ENCODE measurements at regions not wholly inside any gene's neighbourhood (a gene's known extent, or its start where the extent isn't known, plus 50 kb on each side); places are given as distances from the start of the nearest gene placed in this dataset.

- no peaks in the 10 kb centered on the region for H3K36me3 ChIP-seq
- no peak overlapping the region for H3K27ac ChIP-seq (replicated peaks in 1 of 4)
- no peaks in the 10 kb centered on the region for H3K27me3 ChIP-seq
- H3K9me3 ChIP-seq: no peaks in the 10 kb centered on the region
- TF ChIP-seq POLR2AphosphoS5 (IDR thresholded peaks at IDR 0.05) (no peak), CTCF (IDR thresholded peaks at IDR 0.05) (no peak), EP300 (IDR thresholded peaks at IDR 0.05) (no peak), POLR2A (IDR thresholded peaks at IDR 0.05; ENCODE audit: low read depth) (no peak)
- intact Hi-C loops (cut with DNase I): no loop called here
- no peak overlapping the region for H3K4me3 ChIP-seq
- no peak for DNase-seq (ENCODE audit: extremely low spot score)
- no peaks in the 10 kb centered on the region for H3K4me1 ChIP-seq
- 45% methylated on average over 5 of the region's 5 CpGs for WGBS
Observed at GRCh38 chr4:183773790-183774189, 114.7 kb downstream of the TRAPPC11 start.

GRCh38 chr4:183783306-183783705 lies 121.8 kb upstream of the STOX2 start:
- WGBS: 89% methylated on average over 4 of the region's 4 CpGs
- Histone ChIP-seq H3K4me1 (peaks cover 0 to 12% (median 5%) of the 10 kb centered on the region in 4 donors), H3K27ac (replicated peaks in 1 of 4) (no peak overlapping the region), H3K4me3 (no peak overlapping the region), H3K9me3 (no peaks in the 10 kb centered on the region), H3K27me3 (peaks cover 0 to 4% (median 0%) of the 10 kb centered on the region in 4 donors), H3K36me3 (no peaks in the 10 kb centered on the region)
- intact Hi-C loops (cut with DNase I): no loop called here
- no peak for DNase-seq (ENCODE audit: extremely low spot score)
- no peak for TF ChIP-seq EP300 (IDR thresholded peaks at IDR 0.05)
- TF ChIP-seq POLR2A (IDR thresholded peaks at IDR 0.05; ENCODE audit: low read depth): no peak
- TF ChIP-seq CTCF (IDR thresholded peaks at IDR 0.05): no peak
- no peak for TF ChIP-seq POLR2AphosphoS5 (IDR thresholded peaks at IDR 0.05)

- Histone ChIP-seq H3K27me3 (peaks cover 0 to 4% (median 0%) of the 10 kb centered on the region in 4 donors), H3K36me3 (no peaks in the 10 kb centered on the region), H3K4me1 (peaks cover 0 to 12% (median 5%) of the 10 kb centered on the region in 4 donors), H3K9me3 (no peaks in the 10 kb centered on the region), H3K27ac (replicated peaks in 1 of 4) (peak overlapping the region in 2 of 4 donors; percentile 42 to 44), H3K4me3 (no peak overlapping the region)
- intact Hi-C loops (cut with DNase I): no loop called here
- WGBS: 55% methylated on average over 6 of the region's 6 CpGs
- DNase-seq (ENCODE audit: extremely low spot score): no peak
- TF ChIP-seq POLR2AphosphoS5 (IDR thresholded peaks at IDR 0.05) (peak in 1 of 2 donors; percentile 34), EP300 (IDR thresholded peaks at IDR 0.05) (no peak)
Observed at GRCh38 chr4:183783991-183784553, 121.0 kb upstream of the STOX2 start.

- TF ChIP-seq POLR2A (IDR thresholded peaks at IDR 0.05; ENCODE audit: low read depth) (no peak), POLR2AphosphoS5 (IDR thresholded peaks at IDR 0.05) (no peak), CTCF (IDR thresholded peaks at IDR 0.05) (no peak), EP300 (IDR thresholded peaks at IDR 0.05) (no peak)
- Histone ChIP-seq H3K4me1 (peaks cover 0 to 12% (median 5%) of the 10 kb centered on the region in 4 donors), H3K27ac (replicated peaks in 1 of 4) (no peak overlapping the region), H3K36me3 (no peaks in the 10 kb centered on the region), H3K27me3 (peaks cover 0 to 2% (median 0%) of the 10 kb centered on the region in 4 donors), H3K4me3 (no peak overlapping the region), H3K9me3 (peaks cover 0 to 13% (median 11%) of the 10 kb centered on the region in 4 donors)
- intact Hi-C loops (cut with DNase I): no loop called here
- WGBS: 83% methylated on average over 3 of the region's 3 CpGs
- DNase-seq (ENCODE audit: extremely low spot score): no peak
Observed at GRCh38 chr4:183788308-183788905, 116.7 kb upstream of the STOX2 start.

GRCh38 chr4:183789657-183790056 lies 115.5 kb upstream of the STOX2 start:
- Histone ChIP-seq H3K36me3 (no peaks in the 10 kb centered on the region), H3K27me3 (no peaks in the 10 kb centered on the region), H3K4me3 (no peak overlapping the region), H3K27ac (replicated peaks in 1 of 4) (no peak overlapping the region), H3K9me3 (peaks cover 0 to 23% (median 20%) of the 10 kb centered on the region in 4 donors), H3K4me1 (peaks cover 0 to 8% (median under 1%) of the 10 kb centered on the region in 4 donors)
- intact Hi-C loops (cut with DNase I): no loop called here
- 89% methylated on average over 3 of the region's 3 CpGs for WGBS
- TF ChIP-seq CTCF (IDR thresholded peaks at IDR 0.05): no peak
- no peak for TF ChIP-seq EP300 (IDR thresholded peaks at IDR 0.05)
- no peak for TF ChIP-seq POLR2A (IDR thresholded peaks at IDR 0.05; ENCODE audit: low read depth)
- TF ChIP-seq POLR2AphosphoS5 (IDR thresholded peaks at IDR 0.05): no peak
- no peak for DNase-seq (ENCODE audit: extremely low spot score)
